ENCODE measurements at regions not wholly inside any gene's neighbourhood (a gene's known extent, or its start where the extent isn't known, plus 50 kb on each side); places are given as distances from the start of the nearest gene placed in this dataset.

GRCh38 chr20:6678101-6678500 is 89.4 kb upstream of the BMP2 start:
- Histone ChIP-seq H3K36me3 (ENCODE audit: control insufficient read depth in 1 of 2, insufficient read depth in 2 of 2, low read length in 2 of 2) (no peaks in the 10 kb centered on the region), H3K27me3 (ENCODE audit: insufficient read depth, low read length) (no peaks in the 10 kb centered on the region), H3K79me2 (ENCODE audit: insufficient read depth, low read length) (no peaks in the 10 kb centered on the region), H3K27ac (ENCODE audit: low read depth, low read length) (no peak overlapping the region), H3K9ac (ENCODE audit: low read length) (no peak overlapping the region), H3K4me2 (ENCODE audit: low read length) (no peak overlapping the region), H4K20me1 (ENCODE audit: insufficient read depth) (no peaks in the 10 kb centered on the region), H3K9me2 (ENCODE audit: insufficient read depth) (no peaks in the 10 kb centered on the region), H3K4me3 (replicated peaks in 1 of 2; ENCODE audit: low read depth in 1 of 2, low read length in 2 of 2) (no peak overlapping the region), H3K4me1 (ENCODE audit: control insufficient read depth in 1 of 2, insufficient read depth in 2 of 2, low read length in 2 of 2) (no peaks in the 10 kb centered on the region), H2AFZ (ENCODE audit: low read depth, low read length, poor library complexity, severe bottlenecking) (no peak overlapping the region), H3K9me3 (ENCODE audit: control insufficient read depth in 1 of 2, insufficient read depth in 1 of 2, low read depth in 1 of 2, low read length in 2 of 2) (peaks cover 0 to 21% of the 10 kb centered on the region in 2 experiments; a peak in 1 of 4 replicates)
- no peak for ATAC-seq
- ChIA-PET POLR2A (no interaction called here), RAD21 (ENCODE audit: low non-redundant PET in 1 of 2, low total read pairs in 2 of 2, uncharacterized antibody in 2 of 2, unreplicated experiment in 2 of 2) (no interaction called here), CTCF (interaction anchor here (0.8 kb wide), 1 partner anchor 1258 kb away, joined by 3 read pairs; no protein-coding TSS in a partner anchor)
- TF ChIP-seq CTCF (IDR thresholded peaks at IDR 0.05 in 2 of 3, conservative IDR thresholded peaks at IDR 0.05 in 1 of 3; ENCODE audit: borderline replicate concordance in 1 of 3, insufficient read depth in 1 of 3, low read depth in 2 of 3, low read length in 2 of 3) (no peak), ZNF274 (IDR thresholded peaks at IDR 0.05; ENCODE audit: low read depth, low read length) (no peak), EGR1 (IDR thresholded peaks at IDR 0.05; ENCODE audit: low read depth) (no peak), FOSL1 (IDR thresholded peaks at IDR 0.05; ENCODE audit: low read depth) (no peak), SP1 (IDR thresholded peaks at IDR 0.05; ENCODE audit: low read depth) (no peak), EZH2phosphoT487 (IDR thresholded peaks at IDR 0.05; ENCODE audit: borderline replicate concordance) (no peak)
- DNase-seq (ENCODE audit: low read depth, low spot score) = no peak
- intact Hi-C loops (cut with micrococcal nuclease) = no loop called here
- no TSS peak for BruUV-seq (replicated peaks)

GRCh38 chr20:6674831-6675230 is 92.7 kb upstream of the BMP2 start:
- peaks cover 0 to 26% of the 10 kb centered on the region in 2 experiments; a peak in 1 of 4 replicates for H3K9me3 ChIP-seq (ENCODE audit: control insufficient read depth in 1 of 2, insufficient read depth in 1 of 2, low read depth in 1 of 2, low read length in 2 of 2)
- intact Hi-C loops (cut with micrococcal nuclease) = no loop called here
- CTCF ChIA-PET = no interaction called here
- no TSS peak for BruUV-seq (replicated peaks)
- H3K4me1 ChIP-seq (ENCODE audit: control insufficient read depth in 1 of 2, insufficient read depth in 2 of 2, low read length in 2 of 2) = no peaks in the 10 kb centered on the region
- no peak for ATAC-seq
- H3K27ac ChIP-seq (ENCODE audit: low read depth, low read length) = no peak overlapping the region
- H2AFZ ChIP-seq (ENCODE audit: low read depth, low read length, poor library complexity, severe bottlenecking) = no peak overlapping the region
- H4K20me1 ChIP-seq (ENCODE audit: insufficient read depth) = no peaks in the 10 kb centered on the region
- RAD21 ChIA-PET (ENCODE audit: low non-redundant PET in 1 of 2, low total read pairs in 2 of 2, uncharacterized antibody in 2 of 2, unreplicated experiment in 2 of 2) = no interaction called here
- H3K36me3 ChIP-seq (ENCODE audit: control insufficient read depth in 1 of 2, insufficient read depth in 2 of 2, low read length in 2 of 2) = no peaks in the 10 kb centered on the region
- no peaks in the 10 kb centered on the region for H3K9me2 ChIP-seq (ENCODE audit: insufficient read depth)
- POLR2A ChIA-PET = no interaction called here
- H3K27me3 ChIP-seq (ENCODE audit: insufficient read depth, low read length) = no peaks in the 10 kb centered on the region
- no peak for DNase-seq (ENCODE audit: low read depth, low spot score)
- no peak overlapping the region for H3K4me2 ChIP-seq (ENCODE audit: low read length)
- H3K9ac ChIP-seq (ENCODE audit: low read length) = no peak overlapping the region
- no peak overlapping the region for H3K4me3 ChIP-seq (replicated peaks in 1 of 2; ENCODE audit: low read depth in 1 of 2, low read length in 2 of 2)
- H3K79me2 ChIP-seq (ENCODE audit: insufficient read depth, low read length) = no peaks in the 10 kb centered on the region
- no peak for TF ChIP-seq SIN3A (IDR thresholded peaks at IDR 0.05; ENCODE audit: low read depth)
- TF ChIP-seq POLR2AphosphoS5 (IDR thresholded peaks at IDR 0.05; ENCODE audit: low read depth, low read length) = no peak
- TF ChIP-seq JUND (IDR thresholded peaks at IDR 0.05) = no peak
- TF ChIP-seq CBX3 (IDR thresholded peaks at IDR 0.05; ENCODE audit: low read depth) = no peak
- TF ChIP-seq SRF (IDR thresholded peaks at IDR 0.05; ENCODE audit: low read depth) = no peak
- TF ChIP-seq ZBTB33 (IDR thresholded peaks at IDR 0.05; ENCODE audit: extremely low read depth, insufficient replicate concordance, low read length) = no peak
- no peak for TF ChIP-seq EGR1 (IDR thresholded peaks at IDR 0.05; ENCODE audit: low read depth)
- TF ChIP-seq EZH2phosphoT487 (IDR thresholded peaks at IDR 0.05; ENCODE audit: borderline replicate concordance) = no peak
- no peak for TF ChIP-seq CTCF (IDR thresholded peaks at IDR 0.05 in 2 of 3, conservative IDR thresholded peaks at IDR 0.05 in 1 of 3; ENCODE audit: borderline replicate concordance in 1 of 3, insufficient read depth in 1 of 3, low read depth in 2 of 3, low read length in 2 of 3)
- no peak for TF ChIP-seq CEBPB (IDR thresholded peaks at IDR 0.05; ENCODE audit: low read depth)
- TF ChIP-seq ZNF274 (IDR thresholded peaks at IDR 0.05; ENCODE audit: low read depth, low read length) = no peak

Measured in HCT116 (cell line).